PC-3 (cell line): ENCODE measurements at regions not wholly inside any gene's neighbourhood (a gene's known extent, or its start where the extent isn't known, plus 50 kb on each side); places are given as distances from the start of the nearest gene placed in this dataset.

Experiments used
- EZH2 ChIP-seq: fragments of 300-600 bp; sonication (generic); IDR thresholded peaks from one replicate; pipeline ENCODE4 v1.6.1; 2017; ENCODE audit warnings: antibody characterized with exemption, mild to moderate bottlenecking, low read length; ENCODE audit not compliant: unreplicated experiment
- EZH2phosphoT487 ChIP-seq: fragments of 300-600 bp; sonication (generic); IDR thresholded peaks from 2 replicates; pipeline ENCODE4 v1.6.1; 2018; ENCODE audit warnings: mild to moderate bottlenecking, antibody characterized with exemption, low read length, borderline replicate concordance
- TF ChIP-seq, protein P1 (sequence below): fragments of 300-600 bp; sonication (generic); conservative IDR thresholded peaks from 2 replicates; pipeline ENCODE4 v1.5.1; 2017; ENCODE audit warnings: antibody characterized with exemption, low read depth, mild to moderate bottlenecking, low read length

DNA sequence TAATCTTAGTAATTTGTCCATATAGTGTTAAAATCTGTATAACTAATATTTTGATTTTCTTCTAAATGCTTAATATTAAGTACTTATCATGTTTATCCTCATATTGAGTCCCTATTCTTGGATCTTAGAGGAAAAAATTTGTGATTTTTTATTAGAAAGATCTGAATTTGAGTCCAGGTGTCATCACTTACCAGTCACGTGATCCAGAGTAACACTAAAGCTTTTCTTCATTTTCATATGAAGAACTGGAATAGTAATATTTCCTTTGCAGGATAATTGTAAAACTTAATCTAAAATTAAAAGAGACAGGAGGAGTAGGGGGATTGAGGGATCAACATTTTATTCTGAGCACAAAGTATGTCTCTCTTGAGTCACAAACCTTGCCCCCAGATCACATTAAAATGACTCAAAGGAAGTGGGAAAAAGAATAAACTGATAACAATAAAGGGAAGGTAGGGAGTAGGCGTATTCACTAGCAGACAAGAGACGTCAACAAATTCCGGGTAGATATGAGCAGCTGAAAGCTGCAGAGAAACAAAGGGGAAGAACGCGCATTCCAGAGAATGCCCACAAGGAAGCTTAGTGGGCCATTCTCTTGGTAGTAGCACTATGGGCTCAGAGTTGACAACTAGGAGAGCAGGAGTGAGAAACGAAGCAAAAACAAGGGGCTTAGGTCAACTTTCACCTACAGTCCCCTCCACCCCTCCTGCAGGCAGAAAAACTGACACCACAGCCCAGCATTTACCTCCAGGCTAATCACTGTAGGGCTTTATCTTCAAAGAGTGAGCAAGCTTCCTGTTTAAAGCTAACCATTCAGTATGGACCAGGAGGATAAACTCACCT is 123.1 kb downstream of the SPRY2 start:
- TF ChIP-seq EZH2 (no peak), EZH2phosphoT487 (no peak)
- TF ChIP-seq, protein P1, sequence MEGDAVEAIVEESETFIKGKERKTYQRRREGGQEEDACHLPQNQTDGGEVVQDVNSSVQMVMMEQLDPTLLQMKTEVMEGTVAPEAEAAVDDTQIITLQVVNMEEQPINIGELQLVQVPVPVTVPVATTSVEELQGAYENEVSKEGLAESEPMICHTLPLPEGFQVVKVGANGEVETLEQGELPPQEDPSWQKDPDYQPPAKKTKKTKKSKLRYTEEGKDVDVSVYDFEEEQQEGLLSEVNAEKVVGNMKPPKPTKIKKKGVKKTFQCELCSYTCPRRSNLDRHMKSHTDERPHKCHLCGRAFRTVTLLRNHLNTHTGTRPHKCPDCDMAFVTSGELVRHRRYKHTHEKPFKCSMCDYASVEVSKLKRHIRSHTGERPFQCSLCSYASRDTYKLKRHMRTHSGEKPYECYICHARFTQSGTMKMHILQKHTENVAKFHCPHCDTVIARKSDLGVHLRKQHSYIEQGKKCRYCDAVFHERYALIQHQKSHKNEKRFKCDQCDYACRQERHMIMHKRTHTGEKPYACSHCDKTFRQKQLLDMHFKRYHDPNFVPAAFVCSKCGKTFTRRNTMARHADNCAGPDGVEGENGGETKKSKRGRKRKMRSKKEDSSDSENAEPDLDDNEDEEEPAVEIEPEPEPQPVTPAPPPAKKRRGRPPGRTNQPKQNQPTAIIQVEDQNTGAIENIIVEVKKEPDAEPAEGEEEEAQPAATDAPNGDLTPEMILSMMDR, result no peak
